ENCODE measurements at regions not wholly inside any gene's neighbourhood (a gene's known extent, or its start where the extent isn't known, plus 50 kb on each side); places are given as distances from the start of the nearest gene placed in this dataset.

DNA sequence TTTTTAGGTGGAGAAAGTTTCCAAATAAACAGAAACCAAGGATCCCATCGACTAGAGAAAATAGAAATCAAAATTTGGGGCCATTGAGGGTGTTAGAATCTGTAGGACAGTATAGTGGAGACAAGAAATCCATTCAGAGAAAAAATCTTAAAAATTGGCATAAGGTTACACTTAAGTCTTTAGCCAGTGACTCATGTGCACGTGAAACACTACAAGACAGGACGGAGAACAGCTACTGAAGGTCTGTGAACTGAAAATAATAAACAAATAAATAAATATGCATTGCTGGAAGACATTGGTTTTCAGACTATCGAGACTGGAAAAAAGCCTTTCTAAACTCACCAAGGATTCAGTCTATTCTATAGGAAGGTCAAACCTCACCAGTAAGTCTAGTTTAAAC, 1955.5 kb downstream of the MAT2B start:
- peak; percentile 1 for DNase-seq (ENCODE audit: low read depth)
- no peak overlapping the region for H3K4me3 ChIP-seq (ENCODE audit: low read depth, low read length)
- TF ChIP-seq, protein P1, sequence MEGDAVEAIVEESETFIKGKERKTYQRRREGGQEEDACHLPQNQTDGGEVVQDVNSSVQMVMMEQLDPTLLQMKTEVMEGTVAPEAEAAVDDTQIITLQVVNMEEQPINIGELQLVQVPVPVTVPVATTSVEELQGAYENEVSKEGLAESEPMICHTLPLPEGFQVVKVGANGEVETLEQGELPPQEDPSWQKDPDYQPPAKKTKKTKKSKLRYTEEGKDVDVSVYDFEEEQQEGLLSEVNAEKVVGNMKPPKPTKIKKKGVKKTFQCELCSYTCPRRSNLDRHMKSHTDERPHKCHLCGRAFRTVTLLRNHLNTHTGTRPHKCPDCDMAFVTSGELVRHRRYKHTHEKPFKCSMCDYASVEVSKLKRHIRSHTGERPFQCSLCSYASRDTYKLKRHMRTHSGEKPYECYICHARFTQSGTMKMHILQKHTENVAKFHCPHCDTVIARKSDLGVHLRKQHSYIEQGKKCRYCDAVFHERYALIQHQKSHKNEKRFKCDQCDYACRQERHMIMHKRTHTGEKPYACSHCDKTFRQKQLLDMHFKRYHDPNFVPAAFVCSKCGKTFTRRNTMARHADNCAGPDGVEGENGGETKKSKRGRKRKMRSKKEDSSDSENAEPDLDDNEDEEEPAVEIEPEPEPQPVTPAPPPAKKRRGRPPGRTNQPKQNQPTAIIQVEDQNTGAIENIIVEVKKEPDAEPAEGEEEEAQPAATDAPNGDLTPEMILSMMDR (IDR thresholded peaks at IDR 0.05; ENCODE audit: insufficient read depth, low read length), result no peak

DNA sequence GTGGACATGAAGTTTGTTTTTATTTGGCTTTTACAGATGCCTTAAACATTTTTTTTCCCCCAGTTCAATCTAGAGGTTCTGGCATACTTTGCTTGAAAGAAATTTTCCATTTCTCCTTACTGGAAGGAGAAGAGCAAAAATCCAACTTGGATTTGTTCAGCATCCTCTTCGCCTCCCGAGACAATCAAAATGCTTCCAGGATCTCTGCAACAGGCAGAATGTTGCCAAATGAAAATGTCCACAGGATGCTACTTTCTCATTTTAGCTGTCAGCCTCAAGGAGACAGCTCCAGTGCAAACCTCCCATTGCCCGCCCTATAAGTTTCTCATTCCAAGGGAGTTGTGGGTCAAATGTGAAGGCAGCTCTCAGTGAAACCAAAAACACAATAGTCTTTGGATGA, 1972.1 kb downstream of the MAT2B start:
- H3K4me3 ChIP-seq (ENCODE audit: low read depth, low read length), result no peak overlapping the region
- TF ChIP-seq, protein P1 (IDR thresholded peaks at IDR 0.05; ENCODE audit: insufficient read depth, low read length), result no peak
- DNase-seq (ENCODE audit: low read depth), result no peak

DNA sequence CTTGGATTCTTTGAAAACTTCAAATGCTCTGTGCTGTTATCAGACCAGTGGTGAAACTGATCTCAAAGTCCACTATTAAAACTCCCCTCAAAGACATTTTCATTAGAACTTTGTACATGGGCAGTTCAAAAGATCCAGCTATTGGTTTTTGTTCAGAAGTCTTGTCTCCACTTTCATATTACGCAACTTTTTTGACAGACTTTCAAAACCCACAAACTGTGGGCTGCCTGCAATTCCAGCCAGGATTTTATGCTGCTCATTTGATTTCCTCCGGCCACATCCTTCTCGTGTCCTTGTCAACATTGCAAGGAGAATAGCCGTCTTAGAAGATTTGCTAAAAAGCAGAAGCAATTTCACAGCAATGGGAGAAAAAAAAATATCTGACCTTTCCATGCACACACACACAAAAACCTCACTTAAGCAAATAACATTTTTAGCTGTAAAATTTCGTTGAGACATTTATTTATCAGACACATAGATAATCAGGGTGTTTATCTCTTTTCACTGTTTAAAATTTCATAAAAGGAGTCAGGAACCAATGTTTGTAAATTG, 1990.5 kb downstream of the MAT2B start:
- DNase-seq (ENCODE audit: low read depth), result peak; percentile 18
- H3K4me3 ChIP-seq (ENCODE audit: low read depth, low read length), result no peak overlapping the region
- TF ChIP-seq, protein P1 (IDR thresholded peaks at IDR 0.05; ENCODE audit: insufficient read depth, low read length), result no peak

DNA sequence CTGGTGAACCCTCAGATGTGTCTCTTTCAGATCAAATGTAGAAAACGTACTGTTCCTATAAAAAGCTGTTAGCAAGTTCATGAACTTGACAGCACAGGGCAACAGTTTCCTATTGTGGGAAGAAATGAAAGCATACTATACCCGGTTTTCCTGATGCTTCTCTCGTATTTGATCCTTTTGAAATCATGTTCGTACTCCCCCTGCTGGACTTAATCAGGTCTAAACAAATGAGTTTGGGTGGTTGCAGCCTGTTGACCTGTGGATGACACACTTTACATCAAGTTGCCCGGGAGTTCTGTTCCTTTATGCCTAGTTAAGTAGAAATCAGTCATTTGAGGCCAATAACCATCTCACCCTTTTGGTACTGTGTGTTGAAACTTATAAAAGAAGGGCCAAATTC, 1992.3 kb downstream of the MAT2B start:
- TF ChIP-seq, protein P1 (IDR thresholded peaks at IDR 0.05; ENCODE audit: insufficient read depth, low read length), result peak; percentile 24
- peak; percentile 28 for DNase-seq (ENCODE audit: low read depth)
- no peak overlapping the region for H3K4me3 ChIP-seq (ENCODE audit: low read depth, low read length)

DNA sequence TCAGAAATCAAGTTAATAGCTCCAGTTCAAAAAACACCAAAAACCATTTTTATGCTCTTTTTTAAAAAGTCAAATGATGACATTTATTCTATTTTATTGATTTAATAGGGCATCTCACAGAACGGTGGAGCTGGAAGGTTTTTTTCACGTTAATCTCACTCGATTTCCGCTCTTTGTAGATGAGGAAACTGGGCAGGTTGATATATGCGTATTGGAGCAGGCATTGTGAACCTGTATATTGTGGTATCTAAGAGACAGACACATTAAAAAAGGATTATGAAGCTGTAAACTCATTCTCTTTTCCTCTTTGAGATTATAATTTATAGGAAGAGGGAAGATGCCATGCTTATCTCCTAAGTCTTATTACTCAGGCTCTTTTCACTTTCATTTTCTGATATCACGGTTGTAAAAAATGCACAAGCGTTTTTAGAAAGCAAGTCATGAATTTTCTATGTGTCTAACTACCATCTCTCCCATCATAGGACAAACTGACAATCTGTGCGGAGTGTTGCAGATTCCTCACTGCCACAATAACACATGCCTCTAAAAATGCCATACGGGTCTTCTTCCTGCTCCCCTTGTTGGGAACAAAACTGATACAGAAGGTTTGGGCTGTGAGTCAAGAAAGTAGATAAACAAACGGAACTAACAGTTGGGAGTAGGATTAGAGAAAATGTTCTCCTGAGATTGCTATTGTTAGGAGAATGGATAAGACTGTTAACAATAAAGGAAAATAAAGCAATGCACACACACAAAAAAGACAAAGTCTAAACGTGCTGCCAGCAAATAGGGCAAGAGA, 1997.7 kb downstream of the MAT2B start:
- no peak for DNase-seq (ENCODE audit: low read depth)
- TF ChIP-seq, protein P1 (IDR thresholded peaks at IDR 0.05; ENCODE audit: insufficient read depth, low read length), result no peak
- no peak overlapping the region for H3K4me3 ChIP-seq (ENCODE audit: low read depth, low read length)

DNA sequence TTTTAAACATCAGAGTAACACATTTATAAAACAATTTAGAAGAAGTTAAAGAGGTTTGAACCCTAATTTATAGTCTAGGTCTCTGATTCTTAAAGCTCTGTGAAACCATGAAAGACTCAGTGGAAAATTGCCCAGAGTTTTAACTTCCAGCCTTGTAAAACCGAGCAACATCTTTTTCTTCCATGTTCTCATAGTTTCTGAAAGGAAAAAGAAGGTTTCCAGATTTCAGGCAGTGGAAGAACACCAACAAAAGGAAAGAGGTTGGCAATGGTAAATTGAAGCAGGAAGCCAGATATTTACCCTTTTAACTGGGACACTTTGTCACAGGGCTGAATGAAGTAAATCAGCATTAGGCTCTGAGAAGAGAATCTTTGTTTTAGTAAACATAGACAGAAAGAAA, 1999.3 kb downstream of the MAT2B start:
- no peak for DNase-seq (ENCODE audit: low read depth)
- H3K4me3 ChIP-seq (ENCODE audit: low read depth, low read length), result no peak overlapping the region
- TF ChIP-seq, protein P1 (IDR thresholded peaks at IDR 0.05; ENCODE audit: insufficient read depth, low read length), result no peak
